HCT116 (cell line): ENCODE measurements at regions not wholly inside any gene's neighbourhood (a gene's known extent, or its start where the extent isn't known, plus 50 kb on each side); places are given as distances from the start of the nearest gene placed in this dataset.
"Not testable (repeated sequence)": the region's sequence is repeated elsewhere in the genome, so short reads cannot be mapped to it uniquely, and the experiment has no call there.

Experiments
- CEBPB ChIP-seq: IDR thresholded peaks from 2 replicates; pipeline ENCODE4 v1.6.1; 2012; ENCODE audit warnings: low read depth
- ELF1 ChIP-seq: IDR thresholded peaks from 2 replicates; pipeline ENCODE4 v1.6.1; 2012; ENCODE audit warnings: low read depth, borderline replicate concordance
- EZH2 ChIP-seq: fragments of 200-600 bp; sonication (generic); IDR thresholded peaks from 2 replicates; pipeline ENCODE4 v1.6.1; 2017; ENCODE audit warnings: antibody characterized with exemption, mixed run types
- POLR2A ChIP-seq: IDR thresholded peaks from 2 replicates; pipeline ENCODE4 v1.7.0; 2011; ENCODE audit warnings: borderline replicate concordance; ENCODE audit not compliant: insufficient read depth, insufficient read length; ENCODE audit errors: extremely low read depth
- POLR2AphosphoS5 ChIP-seq: IDR thresholded peaks from 2 replicates; pipeline ENCODE4 v1.6.1; 2011; ENCODE audit warnings: mild to moderate bottlenecking, low read depth, low read length, moderate library complexity
- SIN3A ChIP-seq: IDR thresholded peaks from 2 replicates; pipeline ENCODE4 v1.6.1; 2012; ENCODE audit warnings: low read depth
- TF ChIP-seq, protein P1 (sequence below), 3 experiments: fragments of 200-600 bp in 1 of 3; sonication (generic) in 1 of 3; IDR thresholded peaks in 2 of 3; conservative IDR thresholded peaks in 1 of 3; 2 replicates each; pipeline ENCODE4 v1.5.1; 2012 to 2017; ENCODE audit warnings: low read depth in 2 of 3, low read length in 2 of 3, antibody characterized with exemption in 1 of 3, borderline replicate concordance in 1 of 3, control low read depth in 1 of 3, mild to moderate bottlenecking in 1 of 3, mixed read lengths in 1 of 3, mixed run types in 1 of 3, moderate library complexity in 1 of 3; ENCODE audit not compliant: insufficient read depth in 1 of 3
- TF ChIP-seq, protein P2 (sequence below): IDR thresholded peaks from 2 replicates; pipeline ENCODE4 v1.6.1; 2012
- TF ChIP-seq, protein P3 (sequence below): IDR thresholded peaks from 2 replicates; pipeline ENCODE4 v1.6.1; 2012; ENCODE audit warnings: low read depth
- TF ChIP-seq, protein P4 (sequence below): IDR thresholded peaks from 2 replicates; pipeline ENCODE4 v1.6.1; 2011; ENCODE audit warnings: mild to moderate bottlenecking, low read length, moderate library complexity; ENCODE audit not compliant: insufficient replicate concordance; ENCODE audit errors: extremely low read depth

DNA sequence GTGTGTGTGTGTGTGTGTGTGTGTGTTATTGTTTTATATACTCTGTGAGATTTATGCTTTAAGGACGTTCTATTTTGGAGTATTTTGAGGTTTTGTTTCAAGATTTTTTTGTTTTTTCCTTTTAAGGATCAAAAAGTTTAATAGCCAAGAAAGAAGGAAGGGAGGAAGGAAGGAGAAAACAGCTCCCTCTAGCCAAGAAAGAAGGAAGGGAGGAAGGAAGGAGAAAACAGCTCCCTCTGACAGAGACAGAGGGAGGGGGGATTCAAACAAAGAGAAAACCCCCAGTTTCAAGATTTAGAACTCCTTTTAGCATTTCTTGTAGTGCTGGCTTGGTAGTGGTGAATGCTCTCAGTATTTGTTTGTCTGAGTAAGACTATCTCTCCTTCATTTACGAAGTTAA is 731.8 kb downstream of the ANKRD7 start:
- TF ChIP-seq CEBPB, SIN3A, EZH2, POLR2A, POLR2AphosphoS5, ELF1: not testable (repeated sequence)
- TF ChIP-seq, protein P1, sequence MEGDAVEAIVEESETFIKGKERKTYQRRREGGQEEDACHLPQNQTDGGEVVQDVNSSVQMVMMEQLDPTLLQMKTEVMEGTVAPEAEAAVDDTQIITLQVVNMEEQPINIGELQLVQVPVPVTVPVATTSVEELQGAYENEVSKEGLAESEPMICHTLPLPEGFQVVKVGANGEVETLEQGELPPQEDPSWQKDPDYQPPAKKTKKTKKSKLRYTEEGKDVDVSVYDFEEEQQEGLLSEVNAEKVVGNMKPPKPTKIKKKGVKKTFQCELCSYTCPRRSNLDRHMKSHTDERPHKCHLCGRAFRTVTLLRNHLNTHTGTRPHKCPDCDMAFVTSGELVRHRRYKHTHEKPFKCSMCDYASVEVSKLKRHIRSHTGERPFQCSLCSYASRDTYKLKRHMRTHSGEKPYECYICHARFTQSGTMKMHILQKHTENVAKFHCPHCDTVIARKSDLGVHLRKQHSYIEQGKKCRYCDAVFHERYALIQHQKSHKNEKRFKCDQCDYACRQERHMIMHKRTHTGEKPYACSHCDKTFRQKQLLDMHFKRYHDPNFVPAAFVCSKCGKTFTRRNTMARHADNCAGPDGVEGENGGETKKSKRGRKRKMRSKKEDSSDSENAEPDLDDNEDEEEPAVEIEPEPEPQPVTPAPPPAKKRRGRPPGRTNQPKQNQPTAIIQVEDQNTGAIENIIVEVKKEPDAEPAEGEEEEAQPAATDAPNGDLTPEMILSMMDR (IDR thresholded peaks at IDR 0.05 in 2 of 3, conservative IDR thresholded peaks at IDR 0.05 in 1 of 3; ENCODE audit: borderline replicate concordance in 1 of 3, insufficient read depth in 1 of 3, low read depth in 2 of 3, low read length in 2 of 3): not testable (repeated sequence)
- TF ChIP-seq, protein P2, sequence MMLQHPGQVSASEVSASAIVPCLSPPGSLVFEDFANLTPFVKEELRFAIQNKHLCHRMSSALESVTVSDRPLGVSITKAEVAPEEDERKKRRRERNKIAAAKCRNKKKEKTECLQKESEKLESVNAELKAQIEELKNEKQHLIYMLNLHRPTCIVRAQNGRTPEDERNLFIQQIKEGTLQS: not testable (repeated sequence)
- TF ChIP-seq, protein P3, sequence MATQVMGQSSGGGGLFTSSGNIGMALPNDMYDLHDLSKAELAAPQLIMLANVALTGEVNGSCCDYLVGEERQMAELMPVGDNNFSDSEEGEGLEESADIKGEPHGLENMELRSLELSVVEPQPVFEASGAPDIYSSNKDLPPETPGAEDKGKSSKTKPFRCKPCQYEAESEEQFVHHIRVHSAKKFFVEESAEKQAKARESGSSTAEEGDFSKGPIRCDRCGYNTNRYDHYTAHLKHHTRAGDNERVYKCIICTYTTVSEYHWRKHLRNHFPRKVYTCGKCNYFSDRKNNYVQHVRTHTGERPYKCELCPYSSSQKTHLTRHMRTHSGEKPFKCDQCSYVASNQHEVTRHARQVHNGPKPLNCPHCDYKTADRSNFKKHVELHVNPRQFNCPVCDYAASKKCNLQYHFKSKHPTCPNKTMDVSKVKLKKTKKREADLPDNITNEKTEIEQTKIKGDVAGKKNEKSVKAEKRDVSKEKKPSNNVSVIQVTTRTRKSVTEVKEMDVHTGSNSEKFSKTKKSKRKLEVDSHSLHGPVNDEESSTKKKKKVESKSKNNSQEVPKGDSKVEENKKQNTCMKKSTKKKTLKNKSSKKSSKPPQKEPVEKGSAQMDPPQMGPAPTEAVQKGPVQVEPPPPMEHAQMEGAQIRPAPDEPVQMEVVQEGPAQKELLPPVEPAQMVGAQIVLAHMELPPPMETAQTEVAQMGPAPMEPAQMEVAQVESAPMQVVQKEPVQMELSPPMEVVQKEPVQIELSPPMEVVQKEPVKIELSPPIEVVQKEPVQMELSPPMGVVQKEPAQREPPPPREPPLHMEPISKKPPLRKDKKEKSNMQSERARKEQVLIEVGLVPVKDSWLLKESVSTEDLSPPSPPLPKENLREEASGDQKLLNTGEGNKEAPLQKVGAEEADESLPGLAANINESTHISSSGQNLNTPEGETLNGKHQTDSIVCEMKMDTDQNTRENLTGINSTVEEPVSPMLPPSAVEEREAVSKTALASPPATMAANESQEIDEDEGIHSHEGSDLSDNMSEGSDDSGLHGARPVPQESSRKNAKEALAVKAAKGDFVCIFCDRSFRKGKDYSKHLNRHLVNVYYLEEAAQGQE: not testable (repeated sequence)
- TF ChIP-seq, protein P4, sequence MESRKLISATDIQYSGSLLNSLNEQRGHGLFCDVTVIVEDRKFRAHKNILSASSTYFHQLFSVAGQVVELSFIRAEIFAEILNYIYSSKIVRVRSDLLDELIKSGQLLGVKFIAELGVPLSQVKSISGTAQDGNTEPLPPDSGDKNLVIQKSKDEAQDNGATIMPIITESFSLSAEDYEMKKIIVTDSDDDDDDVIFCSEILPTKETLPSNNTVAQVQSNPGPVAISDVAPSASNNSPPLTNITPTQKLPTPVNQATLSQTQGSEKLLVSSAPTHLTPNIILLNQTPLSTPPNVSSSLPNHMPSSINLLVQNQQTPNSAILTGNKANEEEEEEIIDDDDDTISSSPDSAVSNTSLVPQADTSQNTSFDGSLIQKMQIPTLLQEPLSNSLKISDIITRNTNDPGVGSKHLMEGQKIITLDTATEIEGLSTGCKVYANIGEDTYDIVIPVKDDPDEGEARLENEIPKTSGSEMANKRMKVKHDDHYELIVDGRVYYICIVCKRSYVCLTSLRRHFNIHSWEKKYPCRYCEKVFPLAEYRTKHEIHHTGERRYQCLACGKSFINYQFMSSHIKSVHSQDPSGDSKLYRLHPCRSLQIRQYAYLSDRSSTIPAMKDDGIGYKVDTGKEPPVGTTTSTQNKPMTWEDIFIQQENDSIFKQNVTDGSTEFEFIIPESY: not testable (repeated sequence)
